ENCODE measurements at regions not wholly inside any gene's neighbourhood (a gene's known extent, or its start where the extent isn't known, plus 50 kb on each side); places are given as distances from the start of the nearest gene placed in this dataset.

GRCh38 chr10:131009791-131010190, 301.7 kb downstream of the TCERG1L start:
- TF ChIP-seq CTCF (IDR thresholded peaks at IDR 0.05 in 8 of 11, conservative IDR thresholded peaks at IDR 0.05 in 3 of 11) (no peak), POLR2AphosphoS5 (IDR thresholded peaks at IDR 0.05) (no peak), POLR2A (IDR thresholded peaks at IDR 0.05) (no peak)
